ENCODE measurements at regions not wholly inside any gene's neighbourhood (a gene's known extent, or its start where the extent isn't known, plus 50 kb on each side); places are given as distances from the start of the nearest gene placed in this dataset.

DNA sequence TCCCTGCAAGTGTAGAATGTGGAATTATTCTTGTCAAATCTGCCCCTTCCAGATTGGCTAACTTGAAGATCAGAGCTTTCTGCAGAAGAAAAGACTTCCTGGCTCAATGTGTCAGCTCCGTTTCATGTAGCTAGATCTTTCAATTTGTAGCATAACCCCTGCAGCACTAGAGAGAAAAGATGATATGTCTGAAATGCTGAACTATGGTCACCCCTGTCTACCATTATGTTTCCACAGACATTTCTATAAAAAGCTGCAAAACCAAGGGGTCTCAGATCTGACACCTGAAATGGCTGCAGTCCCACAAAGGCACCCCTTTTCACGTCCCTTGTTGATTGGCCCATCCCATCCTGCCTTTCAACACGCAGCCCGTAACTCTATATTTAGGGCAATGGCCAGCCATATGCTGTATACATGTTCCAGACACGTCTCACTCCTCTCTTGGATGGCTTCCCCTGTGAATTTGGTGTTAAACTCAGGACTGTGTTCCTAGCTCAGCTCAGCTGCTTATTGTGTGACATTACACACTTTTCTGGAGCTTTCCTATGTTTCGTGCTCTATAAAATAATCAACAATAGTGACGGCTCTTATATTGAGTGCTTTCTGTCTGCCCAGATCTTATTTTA, 648.6 kb upstream of the CELF2 start:
- no peak for DNase-seq (ENCODE audit: extremely low spot score)
- TF ChIP-seq, protein P1, sequence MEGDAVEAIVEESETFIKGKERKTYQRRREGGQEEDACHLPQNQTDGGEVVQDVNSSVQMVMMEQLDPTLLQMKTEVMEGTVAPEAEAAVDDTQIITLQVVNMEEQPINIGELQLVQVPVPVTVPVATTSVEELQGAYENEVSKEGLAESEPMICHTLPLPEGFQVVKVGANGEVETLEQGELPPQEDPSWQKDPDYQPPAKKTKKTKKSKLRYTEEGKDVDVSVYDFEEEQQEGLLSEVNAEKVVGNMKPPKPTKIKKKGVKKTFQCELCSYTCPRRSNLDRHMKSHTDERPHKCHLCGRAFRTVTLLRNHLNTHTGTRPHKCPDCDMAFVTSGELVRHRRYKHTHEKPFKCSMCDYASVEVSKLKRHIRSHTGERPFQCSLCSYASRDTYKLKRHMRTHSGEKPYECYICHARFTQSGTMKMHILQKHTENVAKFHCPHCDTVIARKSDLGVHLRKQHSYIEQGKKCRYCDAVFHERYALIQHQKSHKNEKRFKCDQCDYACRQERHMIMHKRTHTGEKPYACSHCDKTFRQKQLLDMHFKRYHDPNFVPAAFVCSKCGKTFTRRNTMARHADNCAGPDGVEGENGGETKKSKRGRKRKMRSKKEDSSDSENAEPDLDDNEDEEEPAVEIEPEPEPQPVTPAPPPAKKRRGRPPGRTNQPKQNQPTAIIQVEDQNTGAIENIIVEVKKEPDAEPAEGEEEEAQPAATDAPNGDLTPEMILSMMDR (IDR thresholded peaks at IDR 0.05; ENCODE audit: control extremely low read depth, extremely low read depth, low read depth, missing control alignments), result no peak
- ChIA-PET POLR2A (no interaction called here), CTCF (interaction anchor here (1.3 to 2.1 kb wide), 2 partner anchors 10 to 11 kb away, joined by 4 to 10 read pairs; no protein-coding TSS in a partner anchor)

DNA sequence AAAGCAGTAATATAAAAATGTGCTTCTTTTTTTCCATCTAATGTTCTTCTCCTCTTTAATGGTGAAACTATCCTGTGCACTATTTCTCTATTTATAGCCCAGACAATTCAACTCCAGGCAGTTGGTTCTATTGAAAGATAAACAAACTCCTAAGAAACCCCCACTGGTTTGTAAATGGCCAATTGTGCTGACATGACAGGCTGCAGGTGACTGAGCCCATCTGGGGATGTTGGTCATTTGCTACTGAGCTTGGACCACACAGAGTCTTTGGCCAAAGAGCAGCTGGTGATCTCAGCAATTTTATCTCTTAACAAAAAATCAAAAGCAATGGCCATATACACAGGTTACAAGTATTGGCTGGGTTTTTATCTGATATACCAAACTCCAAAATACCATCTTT, 631.8 kb upstream of the CELF2 start:
- POLR2A ChIA-PET, result no interaction called here
- TF ChIP-seq, protein P1 (IDR thresholded peaks at IDR 0.05; ENCODE audit: control extremely low read depth, extremely low read depth, low read depth, missing control alignments), result no peak
- CTCF ChIA-PET, result no interaction called here
- no peak for DNase-seq (ENCODE audit: extremely low spot score)

DNA sequence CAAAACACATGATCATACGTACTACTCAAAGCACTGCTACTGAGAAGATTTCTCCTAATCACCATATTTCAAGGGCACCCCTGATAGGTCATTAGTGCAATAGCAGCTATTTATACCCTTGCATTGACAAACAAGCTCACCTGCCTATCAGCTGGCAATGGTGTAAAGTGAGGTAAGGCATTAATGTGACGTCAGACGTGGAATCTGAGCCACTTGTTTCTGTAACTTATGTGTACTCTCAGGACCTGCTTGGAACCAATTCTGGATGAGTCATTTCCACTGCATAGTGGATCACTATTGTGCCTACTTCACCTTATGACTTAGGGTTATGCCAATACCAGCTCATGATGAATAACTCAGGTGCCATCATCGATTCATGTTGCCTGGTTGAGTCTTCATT, 628.5 kb upstream of the CELF2 start:
- TF ChIP-seq, protein P1 (IDR thresholded peaks at IDR 0.05; ENCODE audit: control extremely low read depth, extremely low read depth, low read depth, missing control alignments), result no peak
- ChIA-PET POLR2A (interaction anchor here (0.6 kb wide), 1 partner anchor 209 kb away, joined by 8 read pairs; no protein-coding TSS in a partner anchor), CTCF (no interaction called here)
- DNase-seq (ENCODE audit: extremely low spot score), result no peak

DNA sequence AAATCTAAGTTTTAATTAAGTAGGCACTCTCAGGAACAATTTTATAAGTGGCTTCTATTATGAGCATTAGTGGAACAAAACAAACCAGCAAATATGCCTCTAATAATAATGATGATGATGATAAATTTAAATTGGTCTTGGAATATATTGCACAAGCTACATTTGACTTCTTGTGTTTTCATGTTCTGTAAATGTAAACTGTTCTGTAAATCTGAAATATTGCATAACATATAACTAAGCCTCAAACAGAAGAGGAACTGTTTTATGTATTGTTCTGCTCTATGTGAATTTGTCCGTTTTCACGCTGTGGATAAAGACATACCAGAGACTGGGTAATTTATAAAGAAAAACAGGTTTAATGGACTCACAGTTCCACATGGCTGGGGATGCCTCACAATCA, 625.2 kb upstream of the CELF2 start:
- TF ChIP-seq, protein P1 (IDR thresholded peaks at IDR 0.05; ENCODE audit: control extremely low read depth, extremely low read depth, low read depth, missing control alignments), result no peak
- no peak for DNase-seq (ENCODE audit: extremely low spot score)
- CTCF ChIA-PET, result no interaction called here
- POLR2A ChIA-PET, result no interaction called here

DNA sequence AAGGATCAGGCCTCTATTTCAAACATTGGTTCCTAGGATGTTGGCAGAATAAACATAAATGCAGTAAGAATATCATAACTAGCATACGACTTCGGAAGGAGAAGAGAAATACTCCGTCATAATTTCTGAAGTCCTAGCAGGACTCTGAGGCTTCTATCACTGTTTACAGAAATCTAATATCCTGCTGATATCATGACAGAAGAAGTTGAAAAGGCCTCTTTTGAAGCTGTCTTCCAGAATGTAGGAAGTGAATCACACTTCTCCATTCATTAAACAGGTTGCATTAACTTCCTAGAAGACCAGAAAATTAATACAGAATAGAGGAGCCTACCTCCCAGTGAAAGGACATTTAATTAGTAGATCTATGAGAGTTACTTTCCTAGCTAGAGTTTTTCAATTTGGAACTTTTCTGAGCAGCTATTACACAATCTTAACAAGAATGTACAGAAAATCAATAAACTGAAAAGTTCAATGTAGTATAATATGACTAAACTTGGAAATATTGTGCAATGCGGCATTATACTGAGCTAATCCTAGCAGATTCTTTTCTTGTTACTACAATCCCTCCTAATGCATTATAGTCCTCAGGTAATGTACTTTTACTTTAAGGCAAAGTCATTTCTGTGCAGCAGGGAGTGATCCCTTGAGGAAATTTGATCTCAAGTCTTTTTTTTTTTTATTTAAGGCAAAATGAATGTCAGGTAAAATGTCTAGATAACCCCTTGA, 622.6 kb upstream of the CELF2 start:
- TF ChIP-seq, protein P1 (IDR thresholded peaks at IDR 0.05; ENCODE audit: control extremely low read depth, extremely low read depth, low read depth, missing control alignments), result no peak
- ChIA-PET CTCF (interaction anchor here (1.1 to 1.3 kb wide), 2 partner anchors 13 to 18 kb away, joined by 3 read pairs; no protein-coding TSS in a partner anchor), POLR2A (no interaction called here)
- DNase-seq (ENCODE audit: extremely low spot score), result no peak

DNA sequence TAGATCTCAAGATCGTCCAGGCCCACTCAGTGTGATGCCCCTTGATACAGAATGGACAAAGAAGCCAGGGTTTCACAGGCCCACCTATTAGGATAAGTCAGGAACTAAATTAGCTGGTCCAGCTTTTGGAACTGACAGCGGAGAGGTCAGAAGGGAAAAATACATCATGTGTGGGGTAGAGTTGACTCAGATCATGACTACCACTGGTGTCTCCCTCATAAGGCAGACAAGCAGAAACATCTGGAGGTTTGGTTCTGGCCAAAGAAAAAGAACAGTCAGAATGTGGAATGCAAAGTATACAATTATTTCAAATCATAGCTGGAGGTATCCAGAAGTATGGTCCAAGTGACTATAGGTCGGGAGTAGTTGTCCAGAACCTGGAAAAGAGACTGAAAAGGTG, 621.1 kb upstream of the CELF2 start:
- TF ChIP-seq, protein P1 (IDR thresholded peaks at IDR 0.05; ENCODE audit: control extremely low read depth, extremely low read depth, low read depth, missing control alignments), result no peak
- ChIA-PET CTCF (no interaction called here), POLR2A (no interaction called here)
- no peak for DNase-seq (ENCODE audit: extremely low spot score)
